ENCODE measurements at regions not wholly inside any gene's neighbourhood (a gene's known extent, or its start where the extent isn't known, plus 50 kb on each side); places are given as distances from the start of the nearest gene placed in this dataset.
"Not testable (repeated sequence)": the region's sequence is repeated elsewhere in the genome, so short reads cannot be mapped to it uniquely, and the experiment has no call there.

DNA sequence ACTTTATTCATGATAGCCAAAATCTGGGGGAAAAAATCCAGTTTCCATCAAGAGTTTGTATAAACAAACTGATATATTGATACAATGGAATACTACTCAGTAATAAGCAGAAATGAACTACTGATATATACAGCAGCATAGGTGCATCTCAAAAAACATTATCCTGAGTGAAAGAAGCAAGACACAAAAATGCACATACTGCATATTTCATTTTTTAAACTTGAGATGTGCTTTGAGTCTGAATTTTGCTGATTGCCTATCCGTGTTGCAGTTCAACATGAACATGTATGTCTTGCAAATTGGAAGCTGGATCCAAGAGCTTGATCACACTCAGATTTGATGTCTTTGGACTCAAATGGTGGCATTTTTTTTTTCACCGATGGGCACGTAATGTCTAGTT lies 132.4 kb downstream of the TSEN15 start:
- no peak for DNase-seq (ENCODE audit: low read depth in 2 of 2)

DNA sequence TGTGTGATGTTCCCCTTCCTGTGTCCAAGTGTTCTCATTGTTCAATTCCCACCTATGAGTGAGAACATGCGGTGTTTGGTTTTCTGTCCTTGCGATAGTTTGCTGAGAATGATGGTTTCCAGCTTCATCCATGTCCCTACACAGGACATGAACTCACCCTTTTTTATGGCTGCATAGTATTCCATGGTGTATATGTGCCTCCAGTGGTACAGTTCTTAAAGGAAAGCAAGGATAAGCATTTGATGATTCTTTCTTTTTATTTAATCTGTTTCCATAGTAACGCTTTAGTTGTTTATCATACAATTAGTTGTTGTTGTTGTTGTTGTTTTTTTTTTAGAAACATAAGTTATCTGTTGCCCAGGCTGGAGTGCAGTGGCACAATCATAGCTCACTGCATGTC lies 133.1 kb downstream of the TSEN15 start:
- not testable (repeated sequence) for DNase-seq (ENCODE audit: low read depth in 2 of 2)

DNA sequence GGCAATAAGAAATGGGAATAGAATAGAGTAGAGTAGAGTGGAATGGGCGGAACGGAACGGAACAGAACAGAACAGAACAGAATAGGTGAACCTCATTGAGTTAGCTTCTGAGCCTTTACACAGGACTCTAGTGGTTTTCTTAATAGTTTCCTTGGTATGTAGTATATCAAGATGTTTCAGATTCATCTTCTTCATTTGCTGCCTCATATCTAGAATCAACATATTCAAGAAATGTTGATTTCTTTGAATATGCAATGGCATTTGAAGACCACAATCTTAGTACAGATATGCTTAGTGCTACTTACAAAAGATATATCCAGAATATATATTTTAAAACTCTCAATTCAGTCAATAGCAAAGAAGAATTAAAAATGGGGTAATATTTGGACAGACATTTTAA lies 133.8 kb downstream of the TSEN15 start:
- no peak for DNase-seq (ENCODE audit: low read depth in 2 of 2)

DNA sequence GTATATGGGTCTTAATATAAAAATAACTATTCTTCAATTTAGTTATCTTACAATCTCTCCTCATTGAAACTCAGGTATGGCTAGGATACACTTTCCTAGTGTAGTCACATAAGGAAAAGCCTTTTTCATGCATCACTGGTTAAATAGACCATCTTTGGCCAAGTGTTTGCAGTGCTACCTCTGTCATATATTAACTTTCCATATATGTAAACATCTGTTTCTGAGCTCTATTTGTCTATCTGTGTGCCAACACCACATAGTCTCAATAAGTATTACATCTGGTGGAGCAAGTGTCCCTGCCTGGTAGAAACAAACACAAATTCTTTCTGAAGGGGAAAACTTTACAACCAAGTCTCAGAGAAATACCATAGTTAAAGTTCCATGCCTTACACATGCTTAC lies 134.6 kb downstream of the TSEN15 start:
- DNase-seq (ENCODE audit: low read depth in 2 of 2): no peak

GRCh38 chr1:184187097-184187496 lies 135.6 kb downstream of the TSEN15 start:
- DNase-seq (ENCODE audit: low read depth in 2 of 2): no peak

DNA sequence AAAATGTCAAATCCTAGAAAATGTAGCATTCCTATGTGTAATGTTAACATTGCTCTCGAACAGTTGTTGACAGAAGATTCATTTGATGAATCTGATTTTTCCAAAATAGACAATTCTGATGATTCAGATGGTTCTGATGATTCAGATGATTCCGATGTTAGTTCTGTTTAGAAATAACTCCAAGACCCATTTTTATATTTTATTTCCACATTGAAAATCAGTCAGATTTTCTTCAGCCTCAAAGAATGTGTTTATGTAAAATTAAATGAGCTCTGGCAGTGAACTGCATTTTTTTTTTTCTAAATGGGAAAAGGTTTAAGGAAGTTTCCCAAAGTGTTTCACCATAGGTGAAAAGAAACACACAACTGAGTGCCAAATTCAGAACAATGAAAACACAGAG lies 136.5 kb downstream of the TSEN15 start:
- peak; percentile 32 to 34 for DNase-seq (ENCODE audit: low read depth in 2 of 2)

DNA sequence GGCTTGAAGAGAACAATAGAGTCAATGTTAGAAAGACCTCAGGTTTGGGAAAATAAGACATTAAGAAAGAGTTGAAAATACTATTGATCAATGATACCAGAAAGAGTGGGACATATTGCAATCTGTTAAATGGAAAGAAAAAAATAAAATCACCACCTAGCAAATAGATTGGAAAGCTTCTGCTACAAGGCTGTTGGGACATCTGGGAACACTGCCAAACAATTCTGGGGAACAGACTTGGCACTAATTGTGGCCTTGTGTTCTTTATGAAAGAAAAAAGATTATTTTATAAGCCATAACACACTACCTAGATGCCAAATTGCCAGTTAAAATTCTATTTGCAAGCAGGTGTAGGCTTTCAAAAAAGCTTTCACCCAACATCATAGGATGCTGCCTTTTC lies 137.8 kb downstream of the TSEN15 start:
- no peak for DNase-seq (ENCODE audit: low read depth in 2 of 2)

DNA sequence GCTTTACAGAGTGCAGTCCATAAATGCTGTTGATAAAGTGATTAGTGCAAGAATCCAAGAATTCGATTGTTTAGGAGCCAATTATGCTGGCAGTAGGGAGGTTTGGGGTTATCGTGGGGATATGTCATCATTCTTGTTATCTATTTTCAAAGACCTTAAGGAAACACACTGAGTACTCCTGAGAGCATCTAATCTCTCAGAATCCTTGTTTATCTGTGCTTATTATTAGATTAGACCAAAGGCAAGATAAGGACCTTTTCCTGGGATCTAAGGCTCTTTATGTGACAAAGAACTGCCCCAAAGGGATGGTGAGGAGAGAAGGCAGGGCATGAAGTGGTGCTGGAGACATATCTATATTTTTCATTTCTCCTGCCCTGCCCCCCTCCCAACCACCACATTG lies 139.1 kb downstream of the TSEN15 start:
- no peak for DNase-seq (ENCODE audit: low read depth in 2 of 2)

GRCh38 chr1:184191181-184191621 lies 139.7 kb downstream of the TSEN15 start:
- peak; percentile 86 to 88 for DNase-seq (ENCODE audit: low read depth in 2 of 2)

- no peak for DNase-seq (ENCODE audit: low read depth in 2 of 2)
Measured at GRCh38 chr1:184192796-184193195, 141.3 kb downstream of the TSEN15 start.

GRCh38 chr1:184193451-184193850 lies 141.9 kb downstream of the TSEN15 start:
- DNase-seq (ENCODE audit: low read depth in 2 of 2): no peak

DNA sequence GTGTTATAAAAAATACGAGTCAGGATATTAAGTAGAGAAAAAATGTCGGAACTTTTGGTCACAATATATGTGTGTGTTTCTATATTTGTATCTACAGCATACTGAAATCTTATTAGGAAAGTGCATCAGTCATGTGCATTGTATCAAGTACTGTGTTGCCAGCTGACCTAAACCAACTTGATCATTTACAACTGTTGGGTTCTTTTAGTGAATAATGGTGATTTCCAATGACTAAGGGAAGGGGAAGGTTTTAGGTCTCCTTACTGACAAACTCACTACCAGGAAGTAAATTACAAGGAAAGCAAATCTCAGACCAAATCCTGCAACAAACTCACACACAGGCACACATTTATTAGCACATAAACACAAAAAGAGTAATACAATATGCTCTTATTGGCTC lies 142.7 kb downstream of the TSEN15 start:
- no peak for DNase-seq (ENCODE audit: low read depth in 2 of 2)

DNA sequence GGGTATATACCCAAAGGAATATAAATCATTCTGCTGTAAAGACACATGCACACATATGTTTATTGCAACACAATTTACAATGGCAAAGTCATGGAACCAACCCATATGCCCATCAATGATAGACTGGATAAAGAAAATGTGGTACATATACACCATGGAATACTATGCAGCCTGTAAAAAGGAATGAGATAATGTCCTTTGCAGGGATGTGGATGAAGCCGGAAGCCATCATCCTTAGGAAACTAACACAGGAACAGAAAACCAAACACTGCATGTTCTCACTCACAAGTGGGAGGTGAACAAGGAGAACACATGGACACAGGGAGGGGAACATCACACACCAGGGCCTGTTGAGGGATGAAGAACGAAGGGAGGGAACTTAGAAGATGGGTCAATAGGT lies 144.2 kb downstream of the TSEN15 start:
- DNase-seq (ENCODE audit: low read depth in 2 of 2): not testable (repeated sequence)

DNA sequence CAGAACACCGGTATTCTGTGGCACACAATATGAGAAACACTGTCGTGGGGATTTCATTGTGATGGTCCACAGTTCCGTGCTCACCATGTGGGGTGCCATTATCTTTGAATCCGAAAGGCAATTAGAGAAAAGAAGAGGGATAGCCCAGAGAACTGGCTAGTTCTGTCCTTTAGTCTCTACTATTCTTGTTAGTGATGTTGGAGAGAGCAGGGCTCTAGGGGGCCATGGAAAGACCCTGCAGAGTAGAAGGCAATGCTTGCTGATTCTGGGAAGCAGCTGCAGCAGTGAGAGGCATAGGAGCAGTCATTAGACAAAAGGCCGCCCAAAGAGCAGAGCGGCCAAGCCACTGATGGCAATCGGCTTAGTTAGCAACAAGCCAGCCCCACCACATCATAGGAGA lies 146.3 kb downstream of the TSEN15 start:
- no peak for DNase-seq (ENCODE audit: low read depth in 2 of 2)

GRCh38 chr1:184199036-184199435 lies 147.5 kb downstream of the TSEN15 start:
- no peak for DNase-seq (ENCODE audit: low read depth in 2 of 2)

GRCh38 chr1:184199438-184200085 lies 148.0 kb downstream of the TSEN15 start:
- no peak for DNase-seq (ENCODE audit: low read depth in 2 of 2)

GRCh38 chr1:184208622-184209021 lies 157.1 kb downstream of the TSEN15 start:
- DNase-seq (ENCODE audit: low read depth in 2 of 2): no peak

- peak; percentile 78 for DNase-seq (ENCODE audit: low read depth in 2 of 2)
Measured at GRCh38 chr1:184210031-184210430, 158.5 kb downstream of the TSEN15 start.

- DNase-seq (ENCODE audit: low read depth in 2 of 2): no peak
Measured at GRCh38 chr1:184210862-184211261, 159.3 kb downstream of the TSEN15 start.

GRCh38 chr1:184212649-184213314 lies 161.3 kb downstream of the TSEN15 start:
- DNase-seq (ENCODE audit: low read depth in 2 of 2): peak; percentile 66 to 71

DNA sequence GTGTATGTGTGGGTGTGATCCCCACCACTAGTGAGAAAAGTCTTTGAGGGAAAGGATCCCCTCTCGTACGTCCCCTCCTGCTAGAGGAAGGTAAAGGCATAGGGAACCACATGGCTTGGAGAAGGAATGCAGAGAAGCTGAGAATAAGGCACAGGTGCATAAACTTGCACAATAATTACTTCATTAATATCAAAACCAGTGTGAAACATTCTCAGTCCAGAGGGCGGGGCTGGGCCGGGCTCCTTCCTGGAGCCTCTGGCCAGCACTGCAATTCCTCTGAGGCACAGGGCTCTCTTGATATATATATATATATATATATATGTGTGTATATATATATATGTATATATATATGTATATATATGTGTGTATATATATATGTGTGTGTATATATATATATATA lies 162.6 kb downstream of the TSEN15 start:
- no peak for DNase-seq (ENCODE audit: low read depth in 2 of 2)

DNA sequence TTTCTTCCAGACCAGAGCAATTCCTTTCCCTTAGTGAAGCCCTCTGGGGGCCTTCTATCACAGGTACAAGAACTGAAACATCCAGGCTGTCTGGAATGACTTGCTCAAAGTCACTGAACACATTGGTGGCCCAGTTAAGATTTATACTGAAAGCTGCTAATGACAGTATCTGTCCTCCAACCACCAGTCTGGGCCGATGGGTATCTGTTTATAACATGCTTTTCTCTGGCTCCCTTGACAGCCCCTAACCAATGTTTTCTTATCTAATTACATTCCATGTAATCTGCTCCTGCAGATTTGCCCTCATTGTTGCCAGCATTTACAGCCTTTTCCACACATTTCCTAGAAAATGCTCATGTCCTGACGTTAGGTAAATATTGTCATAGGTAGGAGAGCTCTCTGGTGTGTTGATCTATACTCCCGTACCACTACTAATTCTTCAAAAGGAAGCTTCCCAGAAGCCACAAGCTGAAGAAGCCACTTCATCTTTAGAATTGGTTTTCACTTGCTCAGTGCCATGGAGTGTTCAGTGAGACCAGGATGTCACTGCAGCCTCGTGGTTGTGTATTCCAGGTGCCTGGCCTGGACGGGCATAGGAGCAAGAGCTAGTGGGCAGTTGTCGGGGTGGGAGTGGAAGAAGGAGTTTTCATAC lies 163.9 kb downstream of the TSEN15 start:
- no peak for DNase-seq (ENCODE audit: low read depth in 2 of 2)

GRCh38 chr1:184218458-184219075 lies 167.0 kb downstream of the TSEN15 start:
- no peak for DNase-seq (ENCODE audit: low read depth in 2 of 2)

All from fibroblast of skin of left quadriceps (primary cell).